ENCODE measurements at regions not wholly inside any gene's neighbourhood (a gene's known extent, or its start where the extent isn't known, plus 50 kb on each side); places are given as distances from the start of the nearest gene placed in this dataset.
"Not testable (repeated sequence)": the region's sequence is repeated elsewhere in the genome, so short reads cannot be mapped to it uniquely, and the experiment has no call there.

GRCh38 chr2:161033059-161033660, 127.1 kb upstream of the TANK start:
- no peak for DNase-seq

DNA sequence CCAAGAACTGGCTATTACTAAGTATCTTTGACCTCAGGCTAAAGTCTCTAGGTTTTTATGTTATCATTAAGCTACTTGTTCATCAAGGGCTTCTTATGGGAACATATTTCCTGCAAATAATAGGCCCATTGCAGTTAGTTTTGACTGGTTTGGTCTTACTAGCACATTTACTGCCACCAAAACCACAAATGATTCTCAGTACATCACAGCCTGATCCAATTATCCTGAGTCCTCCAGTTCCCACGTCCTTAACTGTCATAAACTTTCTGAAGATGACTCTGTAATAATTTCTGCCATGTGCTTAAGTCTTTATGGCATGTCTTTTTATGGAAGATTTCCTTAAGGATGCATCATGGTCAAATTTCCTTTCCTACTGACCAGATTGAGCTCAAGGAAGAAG, 123.3 kb upstream of the TANK start:
- DNase-seq, result no peak

- DNase-seq, result no peak
Observed at GRCh38 chr2:161039071-161039470, 121.2 kb upstream of the TANK start.

DNA sequence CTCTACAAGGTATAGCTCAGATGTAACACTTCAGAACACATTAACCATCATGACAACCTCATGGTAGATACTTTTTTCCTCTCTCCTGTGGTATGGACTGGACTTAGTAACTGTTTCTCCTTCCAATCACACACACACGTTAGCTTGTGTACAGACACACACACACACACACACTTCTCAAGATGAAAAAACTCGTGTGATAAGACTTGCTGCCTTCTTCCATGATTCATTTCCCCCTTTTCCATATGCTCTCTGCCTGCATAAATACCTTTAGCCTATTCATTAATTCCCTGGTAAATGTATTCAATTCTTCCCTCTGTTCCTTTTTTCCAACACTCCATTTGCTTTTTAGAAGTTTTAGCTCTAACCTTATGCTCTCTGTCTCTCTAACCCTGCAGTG, 118.9 kb upstream of the TANK start:
- DNase-seq, result no peak

GRCh38 chr2:161042990-161043625, 117.1 kb upstream of the TANK start:
- no peak for DNase-seq

DNA sequence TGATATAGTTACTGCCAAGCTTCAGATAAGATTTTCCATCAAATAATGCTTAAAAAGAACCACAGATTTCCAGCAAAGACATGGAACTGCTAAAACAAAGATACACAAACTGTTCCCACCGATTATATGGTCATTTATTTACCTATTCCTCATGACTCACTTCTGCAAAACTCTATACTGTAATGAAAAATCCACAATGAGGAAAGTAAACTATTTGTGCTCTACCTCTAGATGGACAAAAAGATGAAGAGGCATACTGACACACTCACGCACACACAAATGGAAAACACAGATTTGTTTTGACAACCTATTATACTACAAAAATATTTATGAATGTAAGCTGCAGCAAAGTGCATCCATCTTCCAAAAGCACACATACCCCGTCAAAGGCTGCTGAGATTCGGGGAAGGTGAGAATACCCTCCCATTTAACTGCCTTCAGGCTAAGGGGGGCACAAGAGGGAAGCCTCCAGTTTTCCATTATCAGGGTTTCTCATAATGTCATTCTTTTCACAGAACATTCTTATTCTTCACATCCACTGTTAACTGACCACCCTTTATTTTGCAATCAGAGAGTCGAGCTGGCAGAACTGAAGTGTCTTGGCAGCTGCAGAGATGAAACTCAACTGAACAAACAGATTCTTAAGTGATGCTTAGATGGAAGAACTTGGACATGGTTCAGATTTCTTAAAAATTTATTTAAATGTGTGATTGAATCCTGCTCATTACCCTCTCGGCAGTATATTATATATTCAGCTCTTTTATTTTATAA, 115.9 kb upstream of the TANK start:
- DNase-seq, result no peak

- no peak for DNase-seq
Observed at GRCh38 chr2:161044921-161045320, 115.3 kb upstream of the TANK start.

DNA sequence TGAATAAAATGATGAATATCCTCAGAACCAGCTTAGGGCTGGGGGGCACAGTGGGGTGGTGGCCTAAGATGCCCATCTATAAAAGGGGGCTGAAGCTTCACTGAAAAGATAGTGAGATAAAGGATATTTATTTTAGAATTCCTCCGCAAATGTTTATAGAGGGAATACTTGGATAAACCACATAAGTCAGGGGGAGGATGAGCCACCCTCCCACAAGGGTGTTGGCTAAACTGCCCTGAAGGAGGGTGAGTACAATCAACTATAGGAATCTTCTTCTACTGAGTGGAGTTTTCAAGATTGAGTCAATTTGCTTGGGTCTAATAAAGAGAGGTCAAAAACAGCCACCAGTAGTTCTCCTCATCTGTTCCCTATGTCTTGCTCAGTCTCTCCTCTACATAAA, 114.5 kb upstream of the TANK start:
- DNase-seq, result no peak

DNA sequence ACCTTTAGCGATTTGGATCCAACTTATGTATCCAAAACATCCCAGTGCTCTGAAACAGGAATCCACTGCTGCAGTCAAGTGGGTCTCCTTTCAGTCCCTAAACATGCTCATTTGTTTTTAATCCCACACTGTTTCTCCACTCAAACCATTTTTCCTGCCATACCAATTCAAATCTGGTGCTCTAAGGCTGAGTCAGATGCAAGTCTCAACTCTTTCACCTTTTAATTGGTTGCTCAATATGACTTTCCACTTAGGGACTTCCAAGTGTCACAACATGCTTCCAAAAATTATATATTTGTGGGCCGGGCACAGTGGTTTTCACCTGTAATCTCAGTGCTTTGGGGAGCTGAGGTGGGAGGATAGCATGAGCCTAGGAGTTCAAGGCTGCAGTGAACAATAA, 113.4 kb upstream of the TANK start:
- no peak for DNase-seq

- no peak for DNase-seq
Observed at GRCh38 chr2:161048317-161048716, 111.9 kb upstream of the TANK start.

DNA sequence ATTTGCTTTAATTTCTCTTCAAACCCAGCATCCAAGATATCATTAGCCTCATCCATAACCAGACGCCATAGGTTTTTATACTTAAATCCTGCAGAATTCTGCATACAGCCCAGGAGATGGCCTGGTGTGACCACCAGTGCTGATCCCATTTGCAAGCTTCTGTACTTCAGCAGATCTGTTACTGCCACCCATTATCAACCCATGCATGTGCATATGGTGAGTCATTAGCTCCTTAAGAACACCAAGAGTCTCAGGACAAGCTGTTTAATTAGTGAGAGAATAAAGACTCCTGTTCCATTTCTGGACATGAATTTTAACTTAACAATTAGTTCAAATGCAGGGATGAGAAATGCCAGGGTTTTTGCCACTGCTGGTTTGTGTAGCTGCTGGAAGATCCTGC, 110.7 kb upstream of the TANK start:
- DNase-seq, result no peak

GRCh38 chr2:161052214-161052613, 108.0 kb upstream of the TANK start:
- DNase-seq, result no peak

DNA sequence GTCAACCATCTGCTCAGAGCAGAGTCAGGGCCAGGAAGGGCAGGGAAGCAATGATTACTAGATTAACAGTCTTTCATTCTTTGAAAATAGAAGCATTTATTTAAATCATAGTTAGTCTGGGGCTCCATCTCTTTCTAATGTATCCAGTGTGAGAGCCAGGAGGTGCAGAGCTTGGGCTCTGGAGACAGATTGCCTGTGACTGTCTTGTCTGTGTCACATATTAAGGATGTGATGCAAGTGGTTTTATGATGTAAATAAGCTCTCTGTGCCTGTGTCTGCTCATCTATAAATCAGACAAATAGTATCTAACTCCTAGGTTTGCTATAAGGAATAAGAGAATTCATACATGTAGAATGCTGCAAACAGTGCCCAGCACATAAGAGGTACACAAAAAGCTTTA, 104.9 kb upstream of the TANK start:
- no peak for DNase-seq

DNA sequence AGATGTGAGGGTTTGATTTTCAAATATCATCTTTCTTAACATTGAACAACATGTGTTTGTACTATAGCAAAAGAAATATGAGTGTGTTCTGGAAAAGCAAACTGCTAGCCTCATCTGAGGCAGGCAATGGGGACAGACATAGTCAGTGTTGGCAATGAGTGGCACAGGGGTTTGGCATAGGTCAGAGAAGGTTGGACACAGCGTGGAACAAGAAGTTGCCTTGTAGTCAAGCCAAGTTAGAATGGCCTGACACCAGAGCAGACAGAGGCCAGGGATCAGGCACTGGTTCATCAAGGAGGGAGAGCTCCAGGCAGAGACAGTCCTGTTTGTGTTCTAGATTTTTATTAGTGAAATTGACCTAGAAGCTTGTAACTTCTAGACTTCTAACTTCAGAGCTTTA, 100.8 kb upstream of the TANK start:
- no peak for DNase-seq

DNA sequence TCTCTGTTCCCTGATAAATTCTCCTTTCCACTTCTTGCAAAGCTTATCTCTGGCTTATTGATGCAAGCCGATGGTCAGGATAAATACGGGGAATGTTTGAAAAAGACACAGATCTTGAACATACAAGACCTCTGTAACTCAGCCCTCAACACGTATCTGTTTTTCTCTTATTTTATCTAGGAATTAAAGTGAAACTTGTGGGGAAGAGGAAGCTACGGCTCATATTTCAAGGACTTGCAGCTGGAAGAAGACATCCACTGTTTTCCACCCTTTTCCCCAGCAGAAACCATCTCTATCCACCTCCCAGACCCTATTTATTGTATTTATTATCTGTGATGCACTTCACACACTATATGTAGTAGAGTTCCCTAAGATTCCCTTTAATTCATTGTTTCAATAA, 98.4 kb upstream of the TANK start:
- no peak for DNase-seq

- peak; percentile 59 for DNase-seq
Observed at GRCh38 chr2:161063157-161063945, 96.9 kb upstream of the TANK start.

DNA sequence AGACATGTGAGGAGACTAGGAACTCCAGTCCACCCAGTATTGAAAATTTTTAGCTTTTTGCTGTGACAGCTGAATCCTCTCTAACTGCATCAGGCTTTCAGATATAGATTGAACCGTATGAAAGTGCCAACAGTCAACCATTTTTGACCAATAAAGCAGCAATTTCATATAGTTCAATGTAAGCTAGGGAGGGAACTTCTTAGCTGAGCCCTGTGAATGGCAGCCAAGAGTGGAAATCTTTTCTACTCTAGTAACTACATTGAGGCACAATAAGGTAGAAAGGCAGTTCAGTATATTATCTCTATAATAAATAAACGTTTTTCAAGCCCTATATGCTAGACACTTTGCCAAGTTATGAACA, 96.3 kb upstream of the TANK start:
- no peak for DNase-seq

DNA sequence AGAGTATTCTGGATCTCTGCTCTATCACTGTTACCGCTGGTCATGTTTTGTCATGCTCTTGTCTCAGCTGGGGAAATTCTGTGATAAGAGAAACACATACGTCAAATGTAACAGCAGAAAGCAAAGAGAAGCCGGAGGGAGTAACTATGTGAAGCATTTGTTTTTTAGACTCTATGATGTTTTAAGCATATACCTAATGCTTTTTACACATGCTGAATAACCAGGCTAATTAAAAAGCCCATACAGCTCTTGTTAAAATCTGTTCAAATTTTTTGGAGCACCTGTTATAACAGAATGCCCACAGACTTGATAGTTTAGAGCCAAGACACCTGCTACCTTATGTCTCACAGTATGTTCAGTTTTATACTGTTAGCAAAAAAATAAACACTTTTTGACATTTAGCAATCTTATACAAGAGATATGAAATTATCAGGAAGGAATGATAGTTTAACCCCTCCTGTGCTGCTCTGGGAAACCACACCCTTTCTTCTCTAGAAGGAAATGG, 92.3 kb upstream of the TANK start:
- DNase-seq, result no peak

DNA sequence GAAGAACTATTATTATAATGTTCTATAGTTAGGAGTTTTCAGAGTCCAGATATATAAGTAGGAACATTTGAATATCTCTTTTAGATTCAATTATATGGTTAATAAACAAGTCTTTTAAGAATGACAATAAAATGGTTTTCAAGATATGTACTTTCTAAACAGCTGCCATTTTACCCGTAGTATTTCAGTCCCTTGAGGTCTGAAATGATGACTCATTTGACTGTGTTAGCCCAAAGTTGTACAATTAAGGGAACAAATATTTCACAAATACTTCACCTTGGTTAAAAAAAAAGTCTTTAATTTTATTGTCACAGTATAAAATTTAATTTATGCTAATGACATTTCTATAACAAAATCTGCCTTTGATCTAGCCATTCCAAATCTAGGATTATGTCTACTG, 91.6 kb upstream of the TANK start:
- no peak for DNase-seq

DNA sequence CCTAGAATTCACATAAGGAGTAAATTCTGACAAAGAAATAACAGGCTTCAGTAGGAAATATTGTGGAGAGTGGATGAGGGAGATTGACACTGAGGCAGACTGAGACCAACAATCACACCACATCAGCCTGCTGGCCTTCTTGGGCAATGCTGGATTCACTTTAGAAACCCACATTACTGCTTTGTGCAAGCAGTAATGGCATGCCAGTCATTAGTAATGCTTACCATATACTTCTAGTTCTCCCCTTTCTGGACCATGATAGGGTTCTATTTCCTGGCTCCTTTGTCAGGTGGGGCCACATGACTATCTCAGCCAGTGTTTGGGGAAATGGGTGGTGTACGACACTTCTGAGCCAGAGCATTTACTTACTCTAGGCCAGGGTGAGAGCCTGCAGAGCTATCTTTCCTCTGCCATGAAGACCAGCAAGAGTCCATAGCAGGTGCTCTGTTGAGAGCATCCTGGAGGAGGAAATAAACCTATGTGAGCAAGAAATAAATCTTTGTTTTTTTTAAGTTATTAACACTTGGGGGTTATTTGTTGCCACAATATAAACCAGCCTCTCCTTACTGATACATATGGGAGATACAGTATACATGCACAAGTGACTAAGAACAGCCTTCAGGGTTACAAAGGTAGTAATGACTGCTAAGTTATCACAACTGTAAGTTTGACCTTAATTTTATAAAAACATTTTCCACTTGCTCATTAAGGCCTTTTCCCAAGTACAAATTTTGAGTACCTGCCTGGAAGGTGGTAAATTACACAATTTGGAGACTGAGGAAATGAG, 89.3 kb upstream of the TANK start:
- no peak for DNase-seq

GRCh38 chr2:161072436-161072835, 87.8 kb upstream of the TANK start:
- not testable (repeated sequence) for DNase-seq

DNA sequence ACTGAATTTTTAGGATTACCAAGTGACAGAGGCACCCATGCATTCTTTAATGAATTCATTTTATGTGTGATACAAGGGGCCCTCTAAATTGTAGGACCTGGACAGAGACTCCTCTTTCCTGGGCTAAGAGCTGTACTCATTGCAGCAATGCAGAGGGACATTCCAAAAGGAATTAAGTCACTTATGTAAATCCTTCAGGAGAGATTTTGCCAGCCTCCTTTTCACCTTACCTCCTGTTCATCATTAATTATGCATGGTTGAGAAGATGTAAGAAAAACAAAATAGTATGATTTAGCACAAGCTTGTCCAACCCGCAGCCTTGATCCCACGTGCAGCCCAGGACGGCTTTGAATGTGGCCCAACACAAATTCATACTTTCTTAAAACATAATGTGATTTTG, 84.5 kb upstream of the TANK start:
- DNase-seq, result no peak

DNA sequence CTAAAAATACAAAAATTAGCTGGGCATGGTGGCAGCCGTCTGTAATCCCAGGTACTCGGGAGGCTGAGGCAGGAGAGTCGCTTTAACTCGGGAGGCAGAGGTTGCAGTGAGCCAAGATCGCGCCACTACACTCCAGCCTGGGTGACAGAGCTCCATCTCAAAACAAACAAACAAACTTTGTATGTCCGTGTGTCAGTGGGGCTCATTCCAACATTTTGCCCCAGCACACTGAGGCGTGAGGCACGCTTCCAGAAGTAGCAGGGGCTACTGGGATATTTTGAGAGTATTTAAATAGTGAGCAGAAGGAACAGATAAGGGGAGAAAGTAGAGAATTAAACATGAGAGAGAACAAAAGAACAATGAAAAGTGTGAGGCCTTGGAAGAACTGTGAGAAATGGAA, 83.3 kb upstream of the TANK start:
- DNase-seq, result no peak

Data from NCI-H1048 (cell line).